ENCODE measurements at regions not wholly inside any gene's neighbourhood (a gene's known extent, or its start where the extent isn't known, plus 50 kb on each side); places are given as distances from the start of the nearest gene placed in this dataset.

DNA sequence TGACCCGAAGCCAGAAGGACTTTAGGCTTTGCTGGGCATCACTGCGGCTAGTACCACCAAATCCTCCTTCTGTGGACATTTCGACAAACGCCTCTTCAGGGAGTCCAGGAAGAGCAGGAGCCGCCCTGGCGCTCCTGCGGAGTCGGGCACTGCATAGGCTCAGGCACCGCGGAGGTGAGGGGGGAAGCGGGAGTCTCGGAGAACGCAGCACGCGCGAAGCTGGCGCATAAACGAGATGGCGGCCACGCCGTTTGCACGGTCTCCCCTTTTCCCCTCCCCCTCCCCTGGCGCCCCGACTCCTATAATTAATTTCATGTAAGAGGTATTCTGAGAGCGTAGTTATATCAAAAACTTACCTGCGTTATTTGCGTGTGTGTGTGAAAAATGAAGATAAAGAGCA is 137.8 kb upstream of the GAS1 start:
- in situ Hi-C loops (cut with HindIII; ENCODE audit: low sequenced_read_pairs) = no loop called here
- H3K4me3 ChIP-seq (ENCODE audit: low read depth, low read length) = no peak overlapping the region
- TF ChIP-seq CTCF (IDR thresholded peaks at IDR 0.05; ENCODE audit: low read depth, low read length, missing control alignments) = no peak
- DNase-seq (ENCODE audit: low read depth) = no peak

- in situ Hi-C loops (cut with HindIII; ENCODE audit: low sequenced_read_pairs) = no loop called here
- DNase-seq (ENCODE audit: low read depth) = no peak
- TF ChIP-seq CTCF (IDR thresholded peaks at IDR 0.05; ENCODE audit: low read depth, low read length, missing control alignments) = no peak
- no peak overlapping the region for H3K4me3 ChIP-seq (ENCODE audit: low read depth, low read length)
These were observed 138.2 kb upstream of the GAS1 start for GRCh38 chr9:87085521-87085920.

- DNase-seq (ENCODE audit: low read depth) = no peak
- in situ Hi-C loops (cut with HindIII; ENCODE audit: low sequenced_read_pairs) = no loop called here
- TF ChIP-seq CTCF (IDR thresholded peaks at IDR 0.05; ENCODE audit: low read depth, low read length, missing control alignments) = no peak
- H3K4me3 ChIP-seq (ENCODE audit: low read depth, low read length) = no peak overlapping the region
These were observed 139.0 kb upstream of the GAS1 start for GRCh38 chr9:87086221-87086818.

DNA sequence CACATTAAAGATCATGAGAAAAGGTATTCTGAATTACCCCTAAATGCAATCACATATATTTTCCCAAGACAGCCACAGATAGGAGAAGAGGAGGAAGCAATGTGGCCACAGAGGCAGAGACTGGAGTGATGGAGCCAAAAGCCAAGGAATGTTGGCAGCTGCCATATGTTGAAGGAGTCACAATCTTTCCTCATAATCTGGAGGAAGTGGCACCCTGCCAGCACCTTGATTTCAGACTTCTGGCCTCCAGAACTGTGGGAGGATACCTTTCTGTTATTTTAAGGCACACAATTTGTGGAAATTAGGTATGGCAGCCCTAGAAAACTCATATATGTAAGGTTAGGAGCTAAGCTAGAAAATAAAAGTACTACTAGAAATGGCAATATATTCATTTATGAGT is 139.9 kb upstream of the GAS1 start:
- in situ Hi-C loops (cut with HindIII; ENCODE audit: low sequenced_read_pairs) = no loop called here
- H3K4me3 ChIP-seq (ENCODE audit: low read depth, low read length) = no peak overlapping the region
- no peak for DNase-seq (ENCODE audit: low read depth)
- TF ChIP-seq CTCF (IDR thresholded peaks at IDR 0.05; ENCODE audit: low read depth, low read length, missing control alignments) = no peak

DNA sequence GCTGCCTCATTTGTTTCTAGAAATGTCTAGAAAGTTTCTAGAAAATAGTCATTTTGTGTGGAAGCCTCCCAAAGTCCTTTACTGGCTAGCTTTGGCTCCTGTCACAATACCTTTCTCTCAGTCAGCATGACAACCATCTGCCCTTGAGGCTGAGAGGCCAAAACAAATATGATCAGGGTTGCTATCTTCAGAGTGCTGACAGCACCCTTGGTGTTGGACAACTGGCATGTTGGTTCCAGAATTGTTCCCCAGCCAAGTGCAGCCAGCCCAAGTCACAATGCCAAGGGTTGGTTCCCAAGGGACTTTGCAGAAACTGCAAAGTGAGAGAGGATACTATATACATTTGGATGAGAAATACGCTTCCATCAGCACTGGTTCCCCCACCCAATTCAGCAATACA is 140.9 kb upstream of the GAS1 start:
- in situ Hi-C loops (cut with HindIII; ENCODE audit: low sequenced_read_pairs) = no loop called here
- DNase-seq (ENCODE audit: low read depth) = no peak
- H3K4me3 ChIP-seq (ENCODE audit: low read depth, low read length) = no peak overlapping the region

DNA sequence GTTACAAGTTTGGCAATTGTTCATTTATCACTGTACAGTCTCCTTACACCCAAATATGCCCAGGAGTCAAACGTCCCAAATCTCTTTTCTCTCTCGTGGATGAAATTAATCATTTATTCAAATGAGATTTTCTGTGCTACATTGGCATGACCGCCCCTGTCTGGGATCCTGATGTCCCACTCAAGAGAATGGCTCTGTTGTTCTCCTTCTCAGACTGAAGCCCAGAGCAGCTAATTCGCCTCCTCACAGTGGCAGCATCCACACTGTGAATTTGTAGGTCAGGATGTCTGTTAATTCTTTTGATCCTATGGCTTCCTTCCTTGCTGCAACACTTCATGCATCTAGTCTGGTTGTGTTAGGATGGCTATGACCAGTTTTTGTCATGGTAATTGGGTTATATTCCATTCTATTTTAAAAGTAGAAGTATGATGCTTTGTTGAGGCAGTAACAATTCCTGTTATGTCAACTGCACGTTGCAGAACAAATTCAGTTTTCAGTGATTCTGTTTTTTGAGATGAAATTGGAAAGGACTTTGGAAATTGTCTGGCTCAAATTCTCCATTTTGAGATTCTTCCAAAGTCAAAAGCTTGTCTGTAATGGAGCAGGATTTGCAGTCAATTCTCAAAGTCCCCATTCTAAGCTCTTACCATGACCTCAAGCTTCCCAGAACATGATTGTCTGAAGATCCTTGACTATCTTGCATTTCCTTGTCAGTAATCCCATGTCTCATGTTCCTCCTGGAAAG is 141.5 kb upstream of the GAS1 start:
- no peak for DNase-seq (ENCODE audit: low read depth)
- in situ Hi-C loops (cut with HindIII; ENCODE audit: low sequenced_read_pairs) = no loop called here
- no peak overlapping the region for H3K4me3 ChIP-seq (ENCODE audit: low read depth, low read length)
- no peak for TF ChIP-seq CTCF (IDR thresholded peaks at IDR 0.05; ENCODE audit: low read depth, low read length, missing control alignments)

More for the DNA sequence above, 140.9 kb upstream of the GAS1 start:
- TF ChIP-seq CTCF (IDR thresholded peaks at IDR 0.05; ENCODE audit: low read depth, low read length, missing control alignments) = no peak

Measured in astrocyte of the cerebellum (primary cell).